ENCODE measurements at regions not wholly inside any gene's neighbourhood (a gene's known extent, or its start where the extent isn't known, plus 50 kb on each side); places are given as distances from the start of the nearest gene placed in this dataset.

DNA sequence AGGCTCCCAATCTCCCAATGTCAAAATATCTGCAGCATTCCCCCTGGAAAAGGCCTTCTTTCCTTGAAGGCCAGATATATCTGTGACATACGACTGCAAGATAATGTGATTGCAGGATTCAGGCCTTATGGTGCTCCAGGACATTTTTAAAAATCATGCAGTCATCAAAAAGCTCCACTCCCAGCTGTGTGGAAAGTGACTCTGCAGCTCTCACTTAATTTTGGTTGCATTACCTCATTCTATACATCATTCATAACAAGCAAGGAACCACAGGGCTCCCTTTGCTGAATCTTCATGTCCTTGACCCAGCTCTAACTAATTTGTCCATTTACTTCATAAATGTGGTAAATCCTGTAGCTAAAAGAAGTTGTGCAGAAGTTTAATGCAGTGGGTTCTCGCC, 386.2 kb upstream of the SLC30A5 start:
- CTCF ChIA-PET (ENCODE audit: partially characterized antibody): interaction anchor here (0.6 kb wide), 1 partner anchor 15 kb away, joined by 3 read pairs; no protein-coding TSS in a partner anchor
- H3K27ac ChIP-seq (ENCODE audit: low read depth, low read length): no peak overlapping the region
- H3K9me3 ChIP-seq (ENCODE audit: control insufficient read depth in 1 of 2, low read length in 2 of 2): no peaks in the 10 kb centered on the region
- intact Hi-C loops (cut with micrococcal nuclease): no loop called here
- Mint-ChIP-seq H3K4me1 (peaks cover 18 to 26% (median 20%) of the 10 kb centered on the region in 4 donors), H3K27ac (no peak overlapping the region), H3K9me3 (peaks cover 0 to 4% (median 0%) of the 10 kb centered on the region in 8 donors), H3K36me3 (no peaks in the 10 kb centered on the region), H3K4me3 (no peak overlapping the region), H3K27me3 (peaks cover 0 to 2% of the 10 kb centered on the region in 2 donors)
- no peak overlapping the region for H3K4me3 ChIP-seq (ENCODE audit: low read length in 2 of 2)
- no peaks in the 10 kb centered on the region for H3K27me3 ChIP-seq (ENCODE audit: insufficient read depth, low read length)
- POLR2A ChIA-PET (ENCODE audit: partially characterized antibody): interaction anchor here (0.6 kb wide), 1 partner anchor 165 kb away, joined by 3 read pairs; no protein-coding TSS in a partner anchor
- H3K36me3 ChIP-seq (ENCODE audit: insufficient read depth, low read length): no peaks in the 10 kb centered on the region
- DNase-seq: no peak
- peaks cover 22% of the 10 kb centered on the region for H3K4me1 ChIP-seq (ENCODE audit: insufficient read depth, low read length)

DNA sequence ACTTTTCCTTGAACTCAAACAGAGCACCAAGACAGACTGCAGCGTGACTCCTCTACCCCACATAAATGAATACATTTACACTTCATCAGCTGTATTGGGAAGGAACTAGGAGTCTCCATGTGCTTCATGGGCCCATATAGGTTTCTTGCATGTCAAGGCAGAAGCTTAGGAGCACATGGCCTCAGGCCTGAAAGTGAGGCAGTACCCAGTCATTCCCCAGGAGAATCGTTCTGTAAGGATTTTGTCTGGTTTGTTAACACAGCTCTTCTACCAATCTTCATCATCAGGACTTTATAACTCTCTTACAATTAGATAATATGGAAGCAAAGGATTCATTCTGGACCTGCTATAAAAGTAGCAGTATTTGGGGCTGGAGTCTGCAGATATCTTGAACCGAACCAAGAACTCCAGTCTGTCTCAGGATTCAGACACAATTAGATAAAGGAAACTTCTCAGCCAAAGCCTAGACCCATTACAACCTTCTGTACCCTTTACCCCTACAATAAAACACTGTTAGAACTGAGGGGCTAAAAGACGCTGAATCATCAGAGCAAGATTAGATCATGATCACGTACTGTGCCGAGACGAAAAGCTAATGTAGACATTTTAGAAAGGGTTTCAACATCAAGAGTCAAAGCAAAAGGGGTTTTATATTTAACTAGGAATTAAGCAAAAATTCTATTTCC, 385.5 kb upstream of the SLC30A5 start:
- no peaks in the 10 kb centered on the region for H3K36me3 Mint-ChIP-seq
- Histone ChIP-seq H3K27ac (ENCODE audit: low read depth, low read length) (no peak overlapping the region), H3K4me1 (ENCODE audit: insufficient read depth, low read length) (peaks cover 29% of the 10 kb centered on the region), H3K27me3 (ENCODE audit: insufficient read depth, low read length) (no peaks in the 10 kb centered on the region), H3K9me3 (ENCODE audit: control insufficient read depth in 1 of 2, low read length in 2 of 2) (no peaks in the 10 kb centered on the region), H3K4me3 (ENCODE audit: low read length in 2 of 2) (no peak overlapping the region), H3K36me3 (ENCODE audit: insufficient read depth, low read length) (no peaks in the 10 kb centered on the region)
- no peak overlapping the region for H3K27ac Mint-ChIP-seq
- intact Hi-C loops (cut with micrococcal nuclease): no loop called here
- peaks cover 0 to 4% (median 0%) of the 10 kb centered on the region in 8 donors for H3K9me3 Mint-ChIP-seq
- ChIA-PET CTCF (ENCODE audit: partially characterized antibody) (interaction anchor here (0.6 kb wide), 1 partner anchor 15 kb away, joined by 3 read pairs; no protein-coding TSS in a partner anchor), POLR2A (ENCODE audit: partially characterized antibody) (interaction anchor here (0.6 kb wide), 1 partner anchor 165 kb away, joined by 3 read pairs; no protein-coding TSS in a partner anchor)
- peaks cover 21 to 30% (median 25%) of the 10 kb centered on the region in 4 donors for H3K4me1 Mint-ChIP-seq
- no peak overlapping the region for H3K4me3 Mint-ChIP-seq
- peaks cover 0 to 2% of the 10 kb centered on the region in 2 donors for H3K27me3 Mint-ChIP-seq
- DNase-seq: no peak

DNA sequence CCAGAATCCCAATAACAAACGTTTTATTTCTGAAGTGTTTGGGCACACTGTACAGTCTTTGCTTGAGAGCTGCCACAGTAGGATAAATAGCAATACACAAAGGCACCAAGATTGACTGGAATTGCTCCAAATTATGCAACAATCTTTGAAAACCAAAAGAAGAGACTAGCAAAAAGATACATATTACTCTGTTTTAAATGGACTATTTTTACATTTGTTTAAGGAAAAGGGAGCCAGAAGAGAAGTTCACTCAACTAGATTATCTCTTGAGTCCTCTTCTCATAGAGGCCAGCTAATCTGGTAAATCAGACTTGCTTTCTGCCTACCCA, 385.0 kb upstream of the SLC30A5 start:
- Mint-ChIP-seq H3K9me3 (peaks cover 0 to 4% (median 0%) of the 10 kb centered on the region in 8 donors), H3K27ac (no peak overlapping the region), H3K36me3 (no peaks in the 10 kb centered on the region), H3K4me3 (no peak overlapping the region), H3K4me1 (peaks cover 23 to 30% (median 25%) of the 10 kb centered on the region in 4 donors), H3K27me3 (peaks cover 0 to 2% of the 10 kb centered on the region in 2 donors)
- DNase-seq: no peak
- H3K9me3 ChIP-seq (ENCODE audit: control insufficient read depth in 1 of 2, low read length in 2 of 2): no peaks in the 10 kb centered on the region
- no peak overlapping the region for H3K27ac ChIP-seq (ENCODE audit: low read depth, low read length)
- no peaks in the 10 kb centered on the region for H3K36me3 ChIP-seq (ENCODE audit: insufficient read depth, low read length)
- ChIA-PET CTCF (ENCODE audit: partially characterized antibody) (no interaction called here), POLR2A (ENCODE audit: partially characterized antibody) (no interaction called here)
- peaks cover 29% of the 10 kb centered on the region for H3K4me1 ChIP-seq (ENCODE audit: insufficient read depth, low read length)
- intact Hi-C loops (cut with micrococcal nuclease): no loop called here
- no peak overlapping the region for H3K4me3 ChIP-seq (ENCODE audit: low read length in 2 of 2)
- no peaks in the 10 kb centered on the region for H3K27me3 ChIP-seq (ENCODE audit: insufficient read depth, low read length)

DNA sequence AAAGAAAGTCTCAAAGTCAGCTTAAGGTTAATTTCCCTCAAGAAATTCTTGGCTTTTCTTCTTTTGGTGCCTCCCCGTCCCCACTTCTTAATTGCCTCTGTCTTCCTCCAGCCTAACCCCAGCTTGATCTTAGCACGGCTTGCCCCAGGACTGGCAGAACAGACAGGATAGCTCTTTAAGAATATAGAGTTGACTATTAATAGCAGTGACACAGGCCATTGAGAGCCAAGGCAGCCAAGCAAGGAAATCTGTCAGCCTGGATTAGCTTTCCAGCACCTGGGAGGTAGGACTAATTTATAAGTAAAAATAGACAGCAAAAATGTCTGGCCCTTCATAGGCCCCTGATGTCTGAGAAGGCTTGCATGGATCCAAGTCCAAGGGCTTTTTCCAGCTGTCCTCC, 384.6 kb upstream of the SLC30A5 start:
- ChIA-PET POLR2A (ENCODE audit: partially characterized antibody) (no interaction called here), CTCF (ENCODE audit: partially characterized antibody) (no interaction called here)
- Mint-ChIP-seq H3K4me1 (peaks cover 23 to 30% (median 25%) of the 10 kb centered on the region in 4 donors), H3K27me3 (peaks cover 0 to 2% of the 10 kb centered on the region in 2 donors), H3K4me3 (no peak overlapping the region), H3K36me3 (no peaks in the 10 kb centered on the region), H3K27ac (no peak overlapping the region), H3K9me3 (peaks cover 0 to 4% (median 0%) of the 10 kb centered on the region in 8 donors)
- Histone ChIP-seq H3K4me3 (ENCODE audit: low read length in 2 of 2) (no peak overlapping the region), H3K36me3 (ENCODE audit: insufficient read depth, low read length) (no peaks in the 10 kb centered on the region), H3K4me1 (ENCODE audit: insufficient read depth, low read length) (peaks cover 29% of the 10 kb centered on the region), H3K27ac (ENCODE audit: low read depth, low read length) (no peak overlapping the region), H3K9me3 (ENCODE audit: control insufficient read depth in 1 of 2, low read length in 2 of 2) (no peaks in the 10 kb centered on the region), H3K27me3 (ENCODE audit: insufficient read depth, low read length) (no peaks in the 10 kb centered on the region)
- intact Hi-C loops (cut with micrococcal nuclease): no loop called here
- no peak for DNase-seq

DNA sequence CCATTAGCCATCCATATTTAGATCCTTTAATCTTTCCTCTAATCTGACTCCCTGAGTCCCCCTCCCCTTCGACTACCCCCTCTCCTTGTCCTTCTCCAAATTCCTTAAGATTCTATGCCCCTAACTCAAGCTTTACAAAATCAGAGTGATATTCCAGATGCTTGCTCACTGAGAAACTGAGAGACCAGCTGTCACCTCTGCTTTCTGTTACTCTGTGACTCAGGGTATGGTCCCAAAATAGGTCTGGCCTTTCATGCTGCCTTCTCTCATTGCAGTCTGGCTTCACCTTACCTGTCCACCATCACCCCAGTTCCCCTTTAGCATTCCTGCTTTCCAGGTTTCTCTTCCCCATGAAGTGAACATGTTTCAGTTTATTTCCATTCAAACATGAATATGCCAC, 383.3 kb upstream of the SLC30A5 start:
- H3K4me3 ChIP-seq (ENCODE audit: low read length in 2 of 2): no peak overlapping the region
- intact Hi-C loops (cut with micrococcal nuclease): no loop called here
- peaks cover 29% of the 10 kb centered on the region for H3K4me1 ChIP-seq (ENCODE audit: insufficient read depth, low read length)
- Mint-ChIP-seq H3K27me3 (peaks cover 0 to 2% of the 10 kb centered on the region in 2 donors), H3K4me3 (peak overlapping the region in 1 of 8 donors; percentile 67), H3K4me1 (peaks cover 23 to 30% (median 25%) of the 10 kb centered on the region in 4 donors), H3K9me3 (peaks cover 0 to 2% (median 0%) of the 10 kb centered on the region in 8 donors), H3K36me3 (no peaks in the 10 kb centered on the region), H3K27ac (peak overlapping the region in 4 of 7 donors; percentile 48 to 84 (median 66))
- CTCF ChIA-PET (ENCODE audit: partially characterized antibody): interaction anchor here (1.7 kb wide), 1 partner anchor 13 kb away, joined by 5 read pairs; no protein-coding TSS in a partner anchor
- no peaks in the 10 kb centered on the region for H3K27me3 ChIP-seq (ENCODE audit: insufficient read depth, low read length)
- POLR2A ChIA-PET (ENCODE audit: partially characterized antibody): no interaction called here
- DNase-seq: no peak
- H3K27ac ChIP-seq (ENCODE audit: low read depth, low read length): no peak overlapping the region
- no peaks in the 10 kb centered on the region for H3K36me3 ChIP-seq (ENCODE audit: insufficient read depth, low read length)
- no peaks in the 10 kb centered on the region for H3K9me3 ChIP-seq (ENCODE audit: control insufficient read depth in 1 of 2, low read length in 2 of 2)

DNA sequence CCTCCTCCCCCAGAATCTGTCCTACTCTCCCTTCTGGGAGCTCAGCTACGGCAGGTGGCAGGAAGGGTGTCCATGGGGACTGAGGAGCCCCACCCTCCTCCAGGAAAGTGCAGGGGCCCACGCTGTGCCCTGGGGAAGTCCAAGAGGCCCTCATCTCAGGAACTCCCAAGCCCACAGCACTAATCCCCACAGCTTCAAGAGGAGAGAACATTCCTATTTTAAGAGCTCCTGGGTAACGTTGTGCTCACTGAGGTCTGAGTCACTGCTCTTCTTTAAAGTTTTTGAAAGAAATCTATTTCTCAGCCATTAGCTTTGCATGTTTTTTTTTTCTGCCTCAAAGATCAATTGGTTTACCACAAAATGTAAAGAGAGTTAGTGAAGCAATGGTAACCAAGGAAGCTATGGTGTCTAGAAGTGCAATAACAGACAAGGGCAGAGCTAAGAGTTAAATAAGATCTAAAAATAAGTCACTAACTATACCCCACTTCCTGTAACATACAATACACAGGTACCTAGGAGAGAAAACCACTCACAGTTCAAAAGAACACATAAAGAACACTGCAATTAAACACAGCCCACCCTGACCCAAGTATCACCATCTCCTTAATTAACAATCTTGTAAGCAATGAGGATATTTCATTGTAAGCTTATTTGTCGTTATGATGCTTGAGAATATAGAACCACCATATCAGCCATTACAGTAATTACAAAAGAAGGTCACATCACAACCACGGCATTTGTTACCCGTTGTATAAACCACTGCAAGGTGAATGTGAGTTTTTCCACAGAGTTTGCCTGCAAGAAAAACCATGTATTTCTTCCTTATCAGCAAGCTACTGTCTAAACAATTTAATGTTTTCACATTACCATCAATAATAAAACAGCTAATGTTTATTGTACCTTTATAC, 382.3 kb upstream of the SLC30A5 start:
- H3K27me3 ChIP-seq (ENCODE audit: insufficient read depth, low read length): no peaks in the 10 kb centered on the region
- intact Hi-C loops (cut with micrococcal nuclease): no loop called here
- H3K27me3 Mint-ChIP-seq: peaks cover 0 to 2% of the 10 kb centered on the region in 2 donors
- peak in 4 of 5 donors; percentile 51 to 67 (median 60) for DNase-seq
- POLR2A ChIA-PET (ENCODE audit: partially characterized antibody): interaction anchor here (0.6 to 0.8 kb wide), 2 partner anchors 276 to 1566 kb away, joined by 3 to 4 read pairs; no protein-coding TSS in a partner anchor
- H3K4me1 Mint-ChIP-seq: peaks cover 23 to 30% (median 25%) of the 10 kb centered on the region in 4 donors
- peak overlapping the region; percentile 43 for H3K27ac ChIP-seq (ENCODE audit: low read depth, low read length)
- H3K27ac Mint-ChIP-seq: peak overlapping the region; percentile 54 to 90 (median 76)
- peaks cover 29% of the 10 kb centered on the region for H3K4me1 ChIP-seq (ENCODE audit: insufficient read depth, low read length)
- peak overlapping the region; percentile 61 to 82 (median 70) for H3K4me3 Mint-ChIP-seq
- CTCF ChIA-PET (ENCODE audit: partially characterized antibody): interaction anchor here (1.1 to 1.7 kb wide), 2 partner anchors 12 to 424 kb away, joined by 4 to 5 read pairs; no protein-coding TSS in a partner anchor
- no peaks in the 10 kb centered on the region for H3K9me3 ChIP-seq (ENCODE audit: control insufficient read depth in 1 of 2, low read length in 2 of 2)
- peak overlapping the region; percentile 2 to 6 for H3K4me3 ChIP-seq (ENCODE audit: low read length in 2 of 2)
- no peaks in the 10 kb centered on the region for H3K9me3 Mint-ChIP-seq
- H3K36me3 Mint-ChIP-seq: no peaks in the 10 kb centered on the region
- H3K36me3 ChIP-seq (ENCODE audit: insufficient read depth, low read length): no peaks in the 10 kb centered on the region

DNA sequence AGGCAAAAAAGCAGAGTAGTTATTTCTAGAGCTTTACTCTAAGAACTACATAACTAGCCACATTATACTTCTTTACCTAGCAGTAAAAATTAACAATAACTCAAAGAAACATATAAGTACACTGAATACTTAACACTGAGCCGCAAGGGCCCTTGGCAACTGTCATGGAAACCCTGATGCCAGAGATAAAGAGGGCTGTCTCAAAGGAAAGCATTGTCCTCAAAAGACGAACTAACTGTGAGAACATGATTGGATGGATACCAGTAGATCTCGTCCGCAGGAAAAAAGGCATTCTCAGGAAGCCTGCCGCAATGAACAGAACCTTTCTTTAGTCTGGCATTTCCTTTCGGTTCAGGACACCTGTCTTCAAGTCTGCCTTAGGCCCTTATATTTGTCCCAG, 379.0 kb upstream of the SLC30A5 start:
- Histone ChIP-seq H3K27me3 (ENCODE audit: insufficient read depth, low read length) (no peaks in the 10 kb centered on the region), H3K4me1 (ENCODE audit: insufficient read depth, low read length) (peaks cover 29% of the 10 kb centered on the region), H3K9me3 (ENCODE audit: control insufficient read depth in 1 of 2, low read length in 2 of 2) (no peaks in the 10 kb centered on the region), H3K4me3 (ENCODE audit: low read length in 2 of 2) (no peak overlapping the region), H3K27ac (ENCODE audit: low read depth, low read length) (no peak overlapping the region), H3K36me3 (ENCODE audit: insufficient read depth, low read length) (no peaks in the 10 kb centered on the region)
- intact Hi-C loops (cut with micrococcal nuclease): no loop called here
- peaks cover 23 to 30% (median 25%) of the 10 kb centered on the region in 4 donors for H3K4me1 Mint-ChIP-seq
- ChIA-PET POLR2A (ENCODE audit: partially characterized antibody) (no interaction called here), CTCF (ENCODE audit: partially characterized antibody) (no interaction called here)
- no peaks in the 10 kb centered on the region for H3K27me3 Mint-ChIP-seq
- no peak for DNase-seq
- peaks cover 0 to 7% (median under 1%) of the 10 kb centered on the region in 8 donors for H3K9me3 Mint-ChIP-seq
- H3K27ac Mint-ChIP-seq: peak overlapping the region in 1 of 7 donors; percentile 5
- H3K36me3 Mint-ChIP-seq: peaks cover 0 to 2% of the 10 kb centered on the region in 2 donors
- no peak overlapping the region for H3K4me3 Mint-ChIP-seq

Data from CD4-positive, alpha-beta memory T cell (primary cell).